GM23338 (cell line): ENCODE measurements at regions not wholly inside any gene's neighbourhood (a gene's known extent, or its start where the extent isn't known, plus 50 kb on each side); places are given as distances from the start of the nearest gene placed in this dataset.

Source experiments
- ATAC-seq: fragments of 200-7000 bp; cut with Tn5 transposase; 3 replicates; pipeline ENCODE4 v1.9.1; 2020
- DNase-seq: peaks from one replicate; pipeline ENCODE4 v3.0.0-alpha.2; 2015; ENCODE audit warnings: low spot score
- H2AFZ ChIP-seq: fragments of 200-600 bp; sonication (generic); 2 replicates; pipeline ENCODE4 v1.8.0; 2016; ENCODE audit warnings: antibody characterized with exemption, mild to moderate bottlenecking, moderate library complexity
- H3F3A ChIP-seq: fragments of 200-600 bp; sonication (generic); replicated peaks from 2 replicates; pipeline ENCODE4 v1.8.0; 2017; ENCODE audit warnings: antibody characterized with exemption, mixed run types, low read depth
- H3K27ac ChIP-seq: fragments of 200-600 bp; sonication (generic); 2 replicates; pipeline ENCODE4 v1.6.1; 2016; ENCODE audit warnings: low read depth
- H3K27me3 ChIP-seq: fragments of 200-600 bp; sonication (generic); 2 replicates; pipeline ENCODE4 v1.8.0; 2016; ENCODE audit warnings: mild to moderate bottlenecking, mixed run types, moderate library complexity; ENCODE audit not compliant: insufficient read depth
- H3K36me3 ChIP-seq: fragments of 200-600 bp; sonication (generic); 2 replicates; pipeline ENCODE4 v1.8.0; 2016; ENCODE audit warnings: mild to moderate bottlenecking; ENCODE audit not compliant: insufficient read depth
- H3K4me1 ChIP-seq: fragments of 200-600 bp; sonication (generic); 2 replicates; pipeline ENCODE4 v1.8.0; 2016; ENCODE audit warnings: mild to moderate bottlenecking, moderate library complexity; ENCODE audit not compliant: insufficient read depth
- H3K4me2 ChIP-seq: fragments of 200-600 bp; sonication (generic); 2 replicates; pipeline ENCODE4 v1.7.1; 2017; ENCODE audit warnings: mixed run types
- H3K4me3 ChIP-seq: fragments of 200-600 bp; sonication (generic); 2 replicates; pipeline ENCODE4 v1.6.1; 2016; ENCODE audit warnings: mixed run types
- H3K79me2 ChIP-seq: fragments of 200-600 bp; sonication (generic); replicated peaks from 2 replicates; pipeline ENCODE4 v1.8.0; 2017; ENCODE audit warnings: mild to moderate bottlenecking; ENCODE audit not compliant: insufficient read depth
- H3K9me2 ChIP-seq: fragments of 200-600 bp; sonication (generic); 2 replicates; pipeline ENCODE4 v1.8.0; 2017; ENCODE audit not compliant: insufficient read depth
- H4K20me1 ChIP-seq: fragments of 200-600 bp; sonication (generic); replicated peaks from 2 replicates; pipeline ENCODE4 v1.8.0; 2017; ENCODE audit warnings: mild to moderate bottlenecking; ENCODE audit not compliant: insufficient read depth
- H3K27ac Mint-ChIP-seq: 2 replicates; pipeline ENCODE4 v1.8.0; 2020; ENCODE audit warnings: inconsistent platforms, mild to moderate bottlenecking, moderate library complexity, mixed read lengths
- H3K27me3 Mint-ChIP-seq: 3 replicates; pipeline ENCODE4 v1.8.0; 2022; ENCODE audit warnings: low read depth, mild to moderate bottlenecking, moderate library complexity, mixed read lengths, inconsistent platforms; ENCODE audit not compliant: insufficient read depth, poor library complexity
- H3K36me3 Mint-ChIP-seq: 3 replicates; pipeline ENCODE4 v1.8.0; 2021; ENCODE audit warnings: low read depth, mild to moderate bottlenecking, inconsistent platforms, moderate library complexity, mixed read lengths
- H3K4me1 Mint-ChIP-seq: 3 replicates; pipeline ENCODE4 v1.8.0; 2020; ENCODE audit warnings: mild to moderate bottlenecking, inconsistent platforms, mixed read lengths
- H3K4me3 Mint-ChIP-seq: 3 replicates; pipeline ENCODE4 v1.8.0; 2021; ENCODE audit warnings: moderate library complexity, mild to moderate bottlenecking, inconsistent platforms, mixed read lengths
- H3K9me3 Mint-ChIP-seq: 3 replicates; pipeline ENCODE4 v1.8.0; 2020; ENCODE audit warnings: moderate library complexity, mild to moderate bottlenecking, inconsistent platforms, mixed read lengths
- ZNF114 ChIP-seq: fragments of 250-450 bp; sonication (Bioruptor Pico); IDR thresholded peaks from 2 replicates; pipeline ENCODE4 v1.5.0; 2020; ENCODE audit warnings: mild to moderate bottlenecking, moderate library complexity
- TF ChIP-seq, protein P1 (sequence below): fragments of 250-450 bp; sonication (Bioruptor Pico); IDR thresholded peaks from 2 replicates; pipeline ENCODE4 v1.5.0; 2020; ENCODE audit warnings: mild to moderate bottlenecking, moderate library complexity
- TF ChIP-seq, protein P2 (sequence below), 2 experiments: fragments of 200-600 bp in 1 of 2; sonication (generic) in 1 of 2; conservative IDR thresholded peaks; 2 replicates each; pipeline versions ENCODE4 v1.5.1 to v1.6.1; 2016 to 2017; ENCODE audit warnings: antibody characterized with exemption in 2 of 2, low read depth in 2 of 2, mild to moderate bottlenecking in 2 of 2, moderate library complexity in 1 of 2

DNA sequence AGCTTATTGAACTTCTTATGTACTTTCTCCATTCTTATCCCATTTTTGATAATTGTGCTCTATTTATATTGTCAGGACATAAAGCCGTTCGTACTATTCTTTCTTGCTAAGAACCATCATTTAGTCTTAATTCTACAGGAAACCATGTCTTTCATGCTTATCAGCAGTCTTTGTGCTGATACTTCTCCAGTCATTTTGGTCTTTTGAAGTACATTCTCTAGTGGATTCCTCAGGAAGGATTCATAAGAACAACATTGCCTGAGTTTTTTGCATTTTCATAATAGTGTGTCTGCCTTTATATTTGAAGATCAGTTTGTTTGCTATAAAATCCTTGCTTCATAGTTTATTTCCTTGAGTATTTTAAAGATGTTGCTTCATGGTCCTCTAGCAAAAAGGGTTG, 126.6 kb upstream of the NEO1 start (continued):
- TF ChIP-seq, protein P1, sequence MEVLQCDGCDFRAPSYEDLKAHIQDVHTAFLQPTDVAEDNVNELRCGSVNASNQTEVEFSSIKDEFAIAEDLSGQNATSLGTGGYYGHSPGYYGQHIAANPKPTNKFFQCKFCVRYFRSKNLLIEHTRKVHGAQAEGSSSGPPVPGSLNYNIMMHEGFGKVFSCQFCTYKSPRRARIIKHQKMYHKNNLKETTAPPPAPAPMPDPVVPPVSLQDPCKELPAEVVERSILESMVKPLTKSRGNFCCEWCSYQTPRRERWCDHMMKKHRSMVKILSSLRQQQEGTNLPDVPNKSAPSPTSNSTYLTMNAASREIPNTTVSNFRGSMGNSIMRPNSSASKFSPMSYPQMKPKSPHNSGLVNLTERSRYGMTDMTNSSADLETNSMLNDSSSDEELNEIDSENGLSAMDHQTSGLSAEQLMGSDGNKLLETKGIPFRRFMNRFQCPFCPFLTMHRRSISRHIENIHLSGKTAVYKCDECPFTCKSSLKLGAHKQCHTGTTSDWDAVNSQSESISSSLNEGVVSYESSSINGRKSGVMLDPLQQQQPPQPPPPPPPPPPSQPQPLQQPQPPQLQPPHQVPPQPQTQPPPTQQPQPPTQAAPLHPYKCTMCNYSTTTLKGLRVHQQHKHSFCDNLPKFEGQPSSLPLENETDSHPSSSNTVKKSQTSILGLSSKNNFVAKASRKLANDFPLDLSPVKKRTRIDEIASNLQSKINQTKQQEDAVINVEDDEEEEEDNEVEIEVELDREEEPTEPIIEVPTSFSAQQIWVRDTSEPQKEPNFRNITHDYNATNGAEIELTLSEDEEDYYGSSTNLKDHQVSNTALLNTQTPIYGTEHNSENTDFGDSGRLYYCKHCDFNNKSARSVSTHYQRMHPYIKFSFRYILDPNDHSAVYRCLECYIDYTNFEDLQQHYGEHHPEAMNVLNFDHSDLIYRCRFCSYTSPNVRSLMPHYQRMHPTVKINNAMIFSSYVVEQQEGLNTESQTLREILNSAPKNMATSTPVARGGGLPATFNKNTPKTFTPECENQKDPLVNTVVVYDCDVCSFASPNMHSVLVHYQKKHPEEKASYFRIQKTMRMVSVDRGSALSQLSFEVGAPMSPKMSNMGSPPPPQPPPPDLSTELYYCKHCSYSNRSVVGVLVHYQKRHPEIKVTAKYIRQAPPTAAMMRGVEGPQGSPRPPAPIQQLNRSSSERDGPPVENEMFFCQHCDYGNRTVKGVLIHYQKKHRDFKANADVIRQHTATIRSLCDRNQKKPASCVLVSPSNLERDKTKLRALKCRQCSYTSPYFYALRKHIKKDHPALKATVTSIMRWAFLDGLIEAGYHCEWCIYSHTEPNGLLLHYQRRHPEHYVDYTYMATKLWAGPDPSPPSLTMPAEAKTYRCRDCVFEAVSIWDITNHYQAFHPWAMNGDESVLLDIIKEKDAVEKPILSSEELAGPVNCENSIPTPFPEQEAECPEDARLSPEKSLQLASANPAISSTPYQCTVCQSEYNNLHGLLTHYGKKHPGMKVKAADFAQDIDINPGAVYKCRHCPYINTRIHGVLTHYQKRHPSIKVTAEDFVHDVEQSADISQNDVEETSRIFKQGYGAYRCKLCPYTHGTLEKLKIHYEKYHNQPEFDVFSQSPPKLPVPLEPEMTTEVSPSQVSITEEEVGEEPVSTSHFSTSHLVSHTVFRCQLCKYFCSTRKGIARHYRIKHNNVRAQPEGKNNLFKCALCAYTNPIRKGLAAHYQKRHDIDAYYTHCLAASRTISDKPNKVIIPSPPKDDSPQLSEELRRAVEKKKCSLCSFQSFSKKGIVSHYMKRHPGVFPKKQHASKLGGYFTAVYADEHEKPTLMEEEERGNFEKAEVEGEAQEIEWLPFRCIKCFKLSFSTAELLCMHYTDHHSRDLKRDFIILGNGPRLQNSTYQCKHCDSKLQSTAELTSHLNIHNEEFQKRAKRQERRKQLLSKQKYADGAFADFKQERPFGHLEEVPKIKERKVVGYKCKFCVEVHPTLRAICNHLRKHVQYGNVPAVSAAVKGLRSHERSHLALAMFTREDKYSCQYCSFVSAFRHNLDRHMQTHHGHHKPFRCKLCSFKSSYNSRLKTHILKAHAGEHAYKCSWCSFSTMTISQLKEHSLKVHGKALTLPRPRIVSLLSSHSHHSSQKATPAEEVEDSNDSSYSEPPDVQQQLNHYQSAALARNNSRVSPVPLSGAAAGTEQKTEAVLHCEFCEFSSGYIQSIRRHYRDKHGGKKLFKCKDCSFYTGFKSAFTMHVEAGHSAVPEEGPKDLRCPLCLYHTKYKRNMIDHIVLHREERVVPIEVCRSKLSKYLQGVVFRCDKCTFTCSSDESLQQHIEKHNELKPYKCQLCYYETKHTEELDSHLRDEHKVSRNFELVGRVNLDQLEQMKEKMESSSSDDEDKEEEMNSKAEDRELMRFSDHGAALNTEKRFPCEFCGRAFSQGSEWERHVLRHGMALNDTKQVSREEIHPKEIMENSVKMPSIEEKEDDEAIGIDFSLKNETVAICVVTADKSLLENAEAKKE (CRISPR knock-in tag) = no peak

DNA sequence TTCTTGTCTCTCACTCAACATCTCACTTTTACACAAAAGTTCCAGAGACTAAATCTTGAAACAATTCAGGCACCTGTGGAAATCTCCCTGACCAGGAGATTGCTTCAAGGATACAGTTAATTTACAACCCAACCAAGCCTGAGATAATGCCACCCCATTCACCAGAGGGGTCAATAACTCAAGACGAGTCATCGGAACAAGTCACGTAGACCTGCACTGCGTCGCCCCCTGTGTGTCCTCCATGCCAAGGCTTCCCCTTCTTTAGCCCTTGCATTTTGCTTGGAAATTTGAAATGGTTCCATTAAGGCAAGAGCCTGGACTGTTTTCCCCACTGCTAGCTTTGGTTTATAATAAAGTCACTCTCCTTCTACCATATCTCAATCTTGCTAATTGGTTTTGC, 129.0 kb upstream of the NEO1 start:
- no peak overlapping the region for H2AFZ ChIP-seq
- no peak overlapping the region for H3K4me2 ChIP-seq
- H4K20me1 ChIP-seq = no peaks in the 10 kb centered on the region
- no peak overlapping the region for H3K27ac Mint-ChIP-seq
- H3K27me3 ChIP-seq = no peaks in the 10 kb centered on the region
- H3K79me2 ChIP-seq = no peaks in the 10 kb centered on the region
- TF ChIP-seq, protein P2, sequence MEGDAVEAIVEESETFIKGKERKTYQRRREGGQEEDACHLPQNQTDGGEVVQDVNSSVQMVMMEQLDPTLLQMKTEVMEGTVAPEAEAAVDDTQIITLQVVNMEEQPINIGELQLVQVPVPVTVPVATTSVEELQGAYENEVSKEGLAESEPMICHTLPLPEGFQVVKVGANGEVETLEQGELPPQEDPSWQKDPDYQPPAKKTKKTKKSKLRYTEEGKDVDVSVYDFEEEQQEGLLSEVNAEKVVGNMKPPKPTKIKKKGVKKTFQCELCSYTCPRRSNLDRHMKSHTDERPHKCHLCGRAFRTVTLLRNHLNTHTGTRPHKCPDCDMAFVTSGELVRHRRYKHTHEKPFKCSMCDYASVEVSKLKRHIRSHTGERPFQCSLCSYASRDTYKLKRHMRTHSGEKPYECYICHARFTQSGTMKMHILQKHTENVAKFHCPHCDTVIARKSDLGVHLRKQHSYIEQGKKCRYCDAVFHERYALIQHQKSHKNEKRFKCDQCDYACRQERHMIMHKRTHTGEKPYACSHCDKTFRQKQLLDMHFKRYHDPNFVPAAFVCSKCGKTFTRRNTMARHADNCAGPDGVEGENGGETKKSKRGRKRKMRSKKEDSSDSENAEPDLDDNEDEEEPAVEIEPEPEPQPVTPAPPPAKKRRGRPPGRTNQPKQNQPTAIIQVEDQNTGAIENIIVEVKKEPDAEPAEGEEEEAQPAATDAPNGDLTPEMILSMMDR (conservative IDR thresholded peaks at IDR 0.05; ENCODE audit: low read depth in 2 of 2) = peak; percentile 61 to 72
- TF ChIP-seq ZNF114 (CRISPR knock-in tag) = no peak
- no peaks in the 10 kb centered on the region for H3K9me3 Mint-ChIP-seq
- H3K27ac ChIP-seq = no peak overlapping the region
- DNase-seq (peak; percentile 78), ATAC-seq (peak; percentile 87)
- H3K36me3 Mint-ChIP-seq = no peaks in the 10 kb centered on the region
- no peaks in the 10 kb centered on the region for H3F3A ChIP-seq
- no peaks in the 10 kb centered on the region for H3K4me1 ChIP-seq
- H3K4me3 Mint-ChIP-seq = no peak overlapping the region
- no peak overlapping the region for H3K4me3 ChIP-seq
- no peaks in the 10 kb centered on the region for H3K36me3 ChIP-seq
- no peaks in the 10 kb centered on the region for H3K27me3 Mint-ChIP-seq
- no peaks in the 10 kb centered on the region; the same call in 2 of the 3 replicates for H3K4me1 Mint-ChIP-seq
- H3K9me2 ChIP-seq = no peaks in the 10 kb centered on the region
